ENCODE measurements at regions not wholly inside any gene's neighbourhood (a gene's known extent, or its start where the extent isn't known, plus 50 kb on each side); places are given as distances from the start of the nearest gene placed in this dataset.

GRCh38 chr3:110564674-110565073, 506.9 kb upstream of the NECTIN3 start:
- ChIA-PET POLR2A (no interaction called here), CTCF (interaction anchor here (1.4 kb wide), 1 partner anchor 8 kb away, joined by 3 read pairs; no protein-coding TSS in a partner anchor)

GRCh38 chr3:110567029-110567428, 504.6 kb upstream of the NECTIN3 start:
- POLR2A ChIA-PET: no interaction called here
- CTCF ChIA-PET: no interaction called here
- no peak for DNase-seq (ENCODE audit: extremely low spot score)
- TF ChIP-seq, protein P1, sequence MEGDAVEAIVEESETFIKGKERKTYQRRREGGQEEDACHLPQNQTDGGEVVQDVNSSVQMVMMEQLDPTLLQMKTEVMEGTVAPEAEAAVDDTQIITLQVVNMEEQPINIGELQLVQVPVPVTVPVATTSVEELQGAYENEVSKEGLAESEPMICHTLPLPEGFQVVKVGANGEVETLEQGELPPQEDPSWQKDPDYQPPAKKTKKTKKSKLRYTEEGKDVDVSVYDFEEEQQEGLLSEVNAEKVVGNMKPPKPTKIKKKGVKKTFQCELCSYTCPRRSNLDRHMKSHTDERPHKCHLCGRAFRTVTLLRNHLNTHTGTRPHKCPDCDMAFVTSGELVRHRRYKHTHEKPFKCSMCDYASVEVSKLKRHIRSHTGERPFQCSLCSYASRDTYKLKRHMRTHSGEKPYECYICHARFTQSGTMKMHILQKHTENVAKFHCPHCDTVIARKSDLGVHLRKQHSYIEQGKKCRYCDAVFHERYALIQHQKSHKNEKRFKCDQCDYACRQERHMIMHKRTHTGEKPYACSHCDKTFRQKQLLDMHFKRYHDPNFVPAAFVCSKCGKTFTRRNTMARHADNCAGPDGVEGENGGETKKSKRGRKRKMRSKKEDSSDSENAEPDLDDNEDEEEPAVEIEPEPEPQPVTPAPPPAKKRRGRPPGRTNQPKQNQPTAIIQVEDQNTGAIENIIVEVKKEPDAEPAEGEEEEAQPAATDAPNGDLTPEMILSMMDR (IDR thresholded peaks at IDR 0.05; ENCODE audit: control extremely low read depth, extremely low read depth, low read depth, missing control alignments): no peak

More at GRCh38 chr3:110564674-110565073, 506.9 kb upstream of the NECTIN3 start:
- TF ChIP-seq, protein P1 (IDR thresholded peaks at IDR 0.05; ENCODE audit: control extremely low read depth, extremely low read depth, low read depth, missing control alignments): no peak
- no peak for DNase-seq (ENCODE audit: extremely low spot score)

DNA sequence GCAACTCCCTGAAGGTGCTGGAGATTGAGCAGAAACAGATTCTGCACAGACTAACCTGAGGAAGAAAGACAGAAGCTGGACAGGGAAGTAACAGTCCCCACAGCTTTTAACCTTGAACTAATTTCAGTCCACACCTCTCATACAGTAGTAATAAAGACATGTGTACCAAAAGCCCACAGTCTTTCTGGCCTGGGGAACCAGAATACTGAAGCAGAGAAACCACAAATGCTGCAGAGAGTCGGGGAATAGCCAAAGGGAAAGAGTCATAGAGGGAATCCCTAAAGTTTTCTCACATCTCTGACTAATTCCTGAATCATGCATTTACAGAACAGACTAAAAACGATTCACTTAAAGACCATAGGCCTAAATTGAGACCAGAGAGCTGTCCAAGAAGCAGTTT, 503.4 kb upstream of the NECTIN3 start:
- ChIA-PET POLR2A (no interaction called here), CTCF (interaction anchor here (0.8 kb wide), 1 partner anchor 12 kb away, joined by 3 read pairs; no protein-coding TSS in a partner anchor)
- TF ChIP-seq, protein P1 (IDR thresholded peaks at IDR 0.05; ENCODE audit: control extremely low read depth, extremely low read depth, low read depth, missing control alignments): no peak
- no peak for DNase-seq (ENCODE audit: extremely low spot score)

DNA sequence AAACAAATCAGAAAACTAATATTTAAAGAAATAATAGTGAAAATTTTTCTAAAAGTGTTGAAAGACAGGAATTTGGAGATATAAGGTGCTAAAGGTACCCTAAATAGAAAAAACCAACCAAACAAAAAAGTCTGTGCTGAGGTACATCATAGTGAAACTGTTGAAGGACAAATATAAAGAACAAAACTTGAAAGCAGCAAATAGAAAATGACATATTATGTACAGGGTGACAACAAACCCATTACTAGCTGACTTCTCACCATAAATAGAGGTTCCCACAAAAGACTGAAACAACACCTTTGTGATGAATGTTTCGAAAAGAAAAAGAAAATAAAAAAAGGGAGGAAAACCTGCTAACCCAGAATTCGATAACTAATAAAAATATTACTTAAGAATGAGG, 502.5 kb upstream of the NECTIN3 start:
- DNase-seq (ENCODE audit: extremely low spot score): no peak
- TF ChIP-seq, protein P1 (IDR thresholded peaks at IDR 0.05; ENCODE audit: control extremely low read depth, extremely low read depth, low read depth, missing control alignments): no peak
- ChIA-PET CTCF (no interaction called here), POLR2A (no interaction called here)

DNA sequence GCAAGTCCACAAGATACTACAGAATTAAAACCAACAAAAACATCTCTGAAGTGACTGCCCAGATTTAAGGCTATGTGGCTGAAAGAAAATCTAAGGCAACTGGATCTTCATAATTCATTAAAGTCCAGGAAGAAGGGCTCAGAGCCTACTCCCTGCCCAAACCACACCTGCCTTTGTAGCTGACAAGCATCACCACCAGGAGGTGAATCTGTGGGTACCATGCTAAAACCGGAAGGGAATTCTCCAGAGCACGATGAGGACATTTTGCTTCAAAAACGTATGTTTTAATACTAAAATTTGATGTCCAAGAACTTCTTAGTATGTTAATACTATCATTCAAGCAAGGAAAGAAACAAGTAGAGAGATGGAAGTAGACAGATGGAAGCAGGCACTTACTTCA, 495.9 kb upstream of the NECTIN3 start:
- TF ChIP-seq, protein P1 (IDR thresholded peaks at IDR 0.05; ENCODE audit: control extremely low read depth, extremely low read depth, low read depth, missing control alignments): no peak
- DNase-seq (ENCODE audit: extremely low spot score): no peak
- POLR2A ChIA-PET: no interaction called here

DNA sequence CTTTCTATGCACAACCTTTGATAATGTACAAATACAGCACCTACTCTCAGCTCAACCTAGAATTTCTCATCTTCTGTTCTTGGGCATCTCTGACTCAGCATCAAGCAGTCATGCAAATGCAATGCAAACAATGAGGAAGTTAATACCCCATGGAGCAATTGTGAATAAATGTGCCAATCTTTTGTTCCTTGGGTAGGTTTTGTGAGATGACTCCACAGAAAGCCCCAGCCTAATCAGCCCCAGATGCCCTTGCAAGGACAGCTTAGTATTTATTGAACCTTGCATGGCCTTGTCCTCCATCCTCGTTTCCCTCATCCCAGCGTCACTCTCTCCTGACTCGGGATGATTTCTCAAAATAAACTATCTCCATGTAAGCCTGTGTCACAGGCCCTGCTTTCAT, 494.7 kb upstream of the NECTIN3 start:
- CTCF ChIA-PET: interaction anchor here (0.7 kb wide), 1 partner anchor 517 kb away, joined by 4 read pairs; no protein-coding TSS in a partner anchor
- TF ChIP-seq, protein P1 (IDR thresholded peaks at IDR 0.05; ENCODE audit: control extremely low read depth, extremely low read depth, low read depth, missing control alignments): no peak
- POLR2A ChIA-PET: no interaction called here
- no peak for DNase-seq (ENCODE audit: extremely low spot score)

More for the DNA sequence above, 495.9 kb upstream of the NECTIN3 start:
- CTCF ChIA-PET: no interaction called here

DNA sequence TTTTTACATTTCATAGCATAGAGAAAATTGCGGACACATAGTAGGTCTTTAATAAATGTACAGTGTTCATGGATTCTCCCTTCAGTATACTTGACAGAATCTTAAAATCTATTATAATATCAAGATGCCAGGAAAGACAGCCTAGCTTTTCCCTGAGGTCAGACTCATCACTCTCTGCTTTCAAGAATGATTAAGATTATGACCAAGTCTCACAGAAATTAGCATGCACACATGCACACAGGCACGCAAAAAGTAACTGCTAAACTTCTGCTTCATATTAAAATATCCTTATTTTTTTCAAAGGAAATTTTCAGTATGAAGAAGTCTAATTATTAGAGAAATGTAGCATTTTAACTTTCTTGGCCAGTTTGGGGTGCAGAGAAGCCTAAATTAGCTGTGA, 493.8 kb upstream of the NECTIN3 start:
- POLR2A ChIA-PET: no interaction called here
- CTCF ChIA-PET: interaction anchor here (0.7 to 1.8 kb wide), 2 partner anchors 19 to 518 kb away, joined by 4 read pairs; no protein-coding TSS in a partner anchor
- TF ChIP-seq, protein P1 (IDR thresholded peaks at IDR 0.05; ENCODE audit: control extremely low read depth, extremely low read depth, low read depth, missing control alignments): no peak
- no peak for DNase-seq (ENCODE audit: extremely low spot score)

Data from GM10248 (cell line).